CD4-positive, alpha-beta T cell treated with Interleukin-1 beta for 1 hour (primary cell): ENCODE measurements at regions not wholly inside any gene's neighbourhood (a gene's known extent, or its start where the extent isn't known, plus 50 kb on each side); places are given as distances from the start of the nearest gene placed in this dataset.
"Not testable (repeated sequence)": the region's sequence is repeated elsewhere in the genome, so short reads cannot be mapped to it uniquely, and the experiment has no call there.

Experiments
- DNase-seq, 2 donors: peaks; one replicate each; pipeline ENCODE4 v3.0.0-alpha.2; 2020 to 2022

DNA sequence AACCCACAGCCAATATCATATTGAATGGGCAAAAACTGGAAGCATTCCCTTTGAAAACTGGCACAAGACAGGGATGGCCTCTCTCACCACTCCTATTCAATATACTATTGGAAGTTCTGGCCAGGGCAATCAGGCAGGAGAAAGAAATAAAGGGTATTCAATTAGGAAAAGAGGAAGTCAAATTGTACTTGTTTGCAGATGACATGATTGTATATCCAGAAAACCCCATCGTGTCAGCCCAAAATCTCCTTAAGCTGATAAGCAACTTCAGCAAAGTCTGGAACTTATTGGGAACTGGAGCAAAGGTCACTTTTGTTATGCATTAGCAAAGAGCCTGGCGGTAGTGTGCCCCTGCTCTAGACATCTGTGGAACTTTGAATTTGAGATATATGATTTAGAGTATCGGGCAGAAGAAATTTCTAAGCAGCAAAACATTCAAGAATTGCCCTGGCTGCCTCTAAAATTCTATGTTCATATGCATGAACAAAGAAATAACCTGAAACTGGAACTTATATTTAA is 53.4 kb upstream of the PSMA1 start:
- not testable (repeated sequence) for DNase-seq

DNA sequence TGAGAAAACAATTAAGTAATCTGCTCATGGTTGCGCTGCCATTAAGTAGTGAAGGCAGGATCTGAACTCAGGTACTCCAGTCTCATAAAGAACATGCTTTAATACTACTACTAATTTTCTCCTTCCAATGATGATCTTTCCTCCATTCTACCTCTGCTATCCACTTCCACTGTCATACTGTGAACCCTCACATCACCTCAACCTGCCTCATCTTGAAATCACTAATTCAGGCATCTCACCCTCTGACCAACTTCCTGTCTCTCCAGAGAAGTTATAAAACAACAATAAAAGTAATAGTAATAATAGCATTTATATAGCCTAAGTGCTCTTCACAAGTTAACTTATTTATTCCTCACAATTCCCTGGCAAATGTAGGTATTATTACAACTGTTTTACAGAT is 57.1 kb upstream of the PSMA1 start:
- no peak for DNase-seq

DNA sequence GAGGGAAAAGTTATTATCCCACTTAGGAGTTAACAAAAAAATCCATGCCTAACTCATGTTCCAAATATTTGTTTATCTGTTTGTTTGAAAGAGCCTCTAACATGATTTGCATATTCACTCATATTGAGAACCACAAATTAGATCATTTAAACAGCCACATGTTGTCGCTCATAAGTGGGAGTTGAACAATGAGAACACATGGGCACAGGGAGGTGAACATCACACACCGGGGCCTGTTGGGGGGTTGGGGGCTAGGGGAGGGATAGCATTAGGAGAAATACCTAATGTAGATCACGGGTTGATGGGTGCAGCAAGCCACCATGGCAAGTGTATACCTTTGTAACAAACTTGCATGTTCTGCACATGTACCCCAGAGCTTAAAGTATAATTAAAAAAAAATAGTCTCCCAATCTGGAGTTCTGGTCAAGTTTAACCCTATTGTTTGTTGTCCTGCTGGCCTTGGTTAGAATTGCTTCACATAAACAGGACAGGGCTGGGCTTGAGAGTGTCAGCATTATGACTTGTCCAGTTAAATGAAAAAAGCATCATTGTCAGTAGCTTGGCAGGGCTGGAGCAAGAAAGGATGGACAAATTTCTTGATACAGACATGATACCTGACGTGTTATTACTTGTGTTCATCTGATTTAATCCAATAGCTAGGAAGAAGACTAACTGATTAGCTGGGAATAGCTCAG is 57.8 kb upstream of the PSMA1 start:
- DNase-seq: peak; percentile 16 to 40

DNA sequence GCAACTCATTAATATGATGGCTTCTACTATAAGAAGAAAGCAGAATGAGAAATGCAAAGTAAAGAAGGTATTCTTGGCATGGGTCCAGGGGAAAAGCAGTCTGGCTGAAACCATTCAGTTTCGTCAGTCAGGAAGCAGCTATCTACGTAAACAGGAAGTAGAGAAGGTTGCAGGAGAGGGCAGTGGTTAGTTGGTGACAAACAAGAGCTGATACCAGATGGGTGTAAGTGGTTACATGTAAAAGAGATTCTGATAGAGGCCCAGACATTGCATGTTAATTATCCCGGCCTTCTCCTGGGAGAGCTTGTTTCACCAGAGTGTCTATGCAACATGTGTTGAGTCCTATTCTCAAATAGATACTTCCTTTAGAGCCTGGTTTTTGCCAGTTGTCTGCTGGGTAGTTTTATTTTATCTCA is 58.4 kb upstream of the PSMA1 start:
- DNase-seq: peak; percentile 88 to 90

DNA sequence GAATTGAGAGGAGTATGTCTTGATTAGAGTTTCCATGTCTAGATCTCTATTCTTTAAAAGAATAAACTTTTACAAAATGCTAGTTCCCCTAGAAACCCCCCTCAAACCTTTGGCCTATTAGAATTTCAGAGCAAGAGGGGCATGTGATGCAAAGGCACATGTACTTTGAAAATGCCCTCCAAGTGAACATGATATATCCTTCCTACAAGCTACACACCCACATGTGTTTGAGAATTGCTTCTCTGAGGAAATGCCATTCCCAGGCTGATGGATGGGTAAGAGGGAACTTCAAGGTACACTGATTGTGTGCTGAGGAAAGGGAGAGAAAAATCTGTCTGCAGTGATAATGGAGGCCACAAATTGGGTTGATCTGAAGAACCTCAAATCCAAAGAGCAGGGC is 59.5 kb upstream of the PSMA1 start:
- DNase-seq: no peak

DNA sequence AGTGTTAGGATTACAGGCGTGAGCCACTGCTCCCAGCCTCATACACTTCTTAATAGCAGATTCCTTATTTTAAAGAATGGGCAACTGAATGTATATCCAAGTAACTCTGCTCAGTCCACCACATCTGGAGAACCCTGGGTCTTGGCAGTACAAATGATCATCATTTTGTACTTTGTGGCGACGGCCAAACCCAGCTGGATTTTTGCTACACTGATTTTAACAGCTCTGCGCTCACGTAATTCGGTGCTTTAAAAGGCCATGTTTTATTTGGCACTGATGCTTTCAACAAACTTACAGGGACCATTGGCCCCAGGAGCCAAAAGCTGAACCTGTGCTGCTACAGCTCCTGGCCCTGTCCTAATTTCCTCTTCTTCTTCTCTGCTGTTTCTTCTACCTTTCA is 60.8 kb upstream of the PDE3B start:
- no peak for DNase-seq

DNA sequence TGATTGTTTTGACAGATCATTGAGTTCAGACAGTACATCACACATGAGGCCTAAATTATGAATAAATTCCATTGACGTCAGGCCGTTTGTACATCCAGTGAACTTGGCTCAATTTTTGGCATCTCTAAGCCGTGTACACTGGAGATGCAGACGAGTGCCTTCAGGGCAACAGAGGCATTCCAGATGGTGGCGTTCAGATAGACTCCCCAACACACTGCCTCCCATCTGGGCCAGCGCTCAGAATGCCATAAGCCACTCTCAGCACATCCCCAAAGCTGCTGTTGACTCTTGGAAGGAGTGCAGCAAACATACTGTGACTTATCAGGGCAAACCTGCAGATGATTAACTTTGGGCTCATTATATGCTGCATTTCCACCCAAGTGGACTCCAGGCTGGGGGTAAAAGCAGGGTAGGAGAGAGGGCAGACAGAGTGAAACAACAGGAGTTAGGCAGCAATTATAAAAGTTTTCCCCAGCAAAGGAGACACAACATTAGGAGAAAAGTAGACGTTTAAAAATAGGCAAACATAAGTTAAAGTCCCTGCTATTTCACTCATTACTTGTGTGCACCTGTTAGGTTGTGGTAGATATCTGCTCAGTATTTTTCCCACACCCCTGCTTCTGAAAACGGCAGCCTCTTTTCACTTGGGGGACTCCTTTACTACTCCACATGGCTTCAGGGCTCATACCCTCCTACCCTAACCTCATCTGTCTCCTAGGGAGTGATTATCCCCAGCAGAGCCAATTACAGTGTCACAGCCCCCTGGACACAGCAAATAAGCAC is 60.2 kb upstream of the PDE3B start:
- DNase-seq: no peak

DNA sequence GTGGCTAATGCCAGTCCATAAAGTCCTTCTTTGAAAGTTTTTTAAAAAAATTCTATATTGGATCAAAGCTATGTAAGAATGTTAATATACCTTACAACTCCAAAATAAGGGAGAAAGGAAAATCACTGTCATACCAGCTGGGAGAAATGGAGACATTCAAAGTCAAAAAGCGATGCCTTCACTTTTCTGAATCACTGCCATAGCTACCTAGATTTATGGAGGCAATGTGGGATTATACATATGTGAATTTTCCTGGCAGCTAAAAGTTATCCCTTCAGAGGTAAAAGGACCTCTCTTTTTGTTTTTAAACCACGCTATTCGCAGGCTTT is 59.6 kb upstream of the PDE3B start:
- DNase-seq: no peak

DNA sequence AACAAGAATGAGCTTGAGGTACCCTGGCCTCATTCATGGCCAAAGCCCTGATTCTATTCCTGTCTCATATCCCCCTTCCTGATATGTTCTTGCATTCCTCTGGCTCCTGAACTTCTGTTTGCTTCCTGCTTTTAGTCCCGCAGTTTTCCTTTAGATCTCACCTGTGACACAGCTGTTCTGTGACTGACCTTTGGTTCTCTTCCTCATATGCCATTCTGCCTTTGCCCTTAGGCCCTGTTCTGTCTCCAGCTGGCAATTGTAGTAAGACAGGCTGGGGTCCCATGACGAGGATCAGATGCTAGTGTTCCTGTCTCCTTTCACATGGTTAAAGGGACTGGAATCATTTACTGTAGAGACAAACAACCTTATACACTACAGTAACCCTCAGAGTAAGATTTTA is 59.0 kb upstream of the PDE3B start:
- DNase-seq: no peak

DNA sequence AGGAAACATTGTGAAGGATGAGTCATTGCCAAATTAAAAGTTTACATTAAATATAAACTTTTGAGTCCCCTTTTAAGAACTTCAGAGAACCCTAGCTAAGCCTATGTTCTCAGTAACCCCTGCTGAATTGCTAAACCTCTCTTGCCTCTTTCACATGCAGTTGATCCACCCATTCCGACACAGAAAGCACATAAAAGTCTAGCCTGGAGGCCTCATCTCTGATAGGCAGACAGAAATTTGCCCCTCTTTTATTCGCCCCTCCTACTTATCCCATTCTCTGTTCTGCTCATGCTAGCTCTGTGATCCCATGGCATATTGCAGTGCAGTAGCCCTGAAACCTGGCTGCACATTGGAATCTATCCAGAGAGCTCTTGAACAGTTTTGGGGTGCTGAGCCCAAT is 58.2 kb upstream of the PDE3B start:
- no peak for DNase-seq

DNA sequence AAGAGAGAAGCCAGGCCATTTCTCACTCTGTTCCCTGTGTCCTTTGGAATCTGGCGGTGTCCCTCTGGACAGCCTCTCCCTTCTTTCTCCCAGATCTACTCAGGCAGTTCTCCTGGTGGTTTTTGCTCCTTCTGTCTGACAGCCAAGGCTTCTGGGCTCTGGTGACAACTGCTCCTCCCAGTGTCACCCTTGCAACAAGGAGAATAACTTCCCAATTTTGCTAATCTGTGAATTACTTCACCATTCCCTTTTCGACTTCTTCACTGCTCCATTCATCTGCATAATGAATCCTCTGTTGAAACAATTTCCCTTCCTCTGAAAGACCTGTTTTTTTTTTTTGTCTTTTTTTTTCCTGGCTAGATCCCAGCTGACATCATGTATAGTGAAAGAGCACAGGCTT is 56.3 kb upstream of the PDE3B start:
- DNase-seq: no peak

DNA sequence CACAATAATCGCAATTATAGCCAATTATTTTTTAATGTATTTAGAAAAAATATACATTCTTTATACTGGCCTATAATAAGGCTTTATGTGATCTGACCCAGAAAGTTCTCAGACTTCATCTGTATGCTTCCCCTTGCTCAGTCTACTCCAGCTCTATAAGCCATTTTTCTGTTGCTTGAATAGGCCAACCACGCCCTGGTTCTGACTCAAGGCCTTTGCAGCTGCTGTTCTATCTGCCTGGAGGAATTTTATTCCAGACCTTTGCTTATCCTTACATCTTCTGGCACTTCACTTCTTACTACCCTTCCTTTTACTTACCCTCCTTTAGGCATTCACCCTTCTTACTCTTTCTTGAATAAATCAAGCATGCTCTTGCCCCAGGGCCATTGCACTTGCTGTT is 54.9 kb upstream of the PDE3B start:
- DNase-seq: no peak

DNA sequence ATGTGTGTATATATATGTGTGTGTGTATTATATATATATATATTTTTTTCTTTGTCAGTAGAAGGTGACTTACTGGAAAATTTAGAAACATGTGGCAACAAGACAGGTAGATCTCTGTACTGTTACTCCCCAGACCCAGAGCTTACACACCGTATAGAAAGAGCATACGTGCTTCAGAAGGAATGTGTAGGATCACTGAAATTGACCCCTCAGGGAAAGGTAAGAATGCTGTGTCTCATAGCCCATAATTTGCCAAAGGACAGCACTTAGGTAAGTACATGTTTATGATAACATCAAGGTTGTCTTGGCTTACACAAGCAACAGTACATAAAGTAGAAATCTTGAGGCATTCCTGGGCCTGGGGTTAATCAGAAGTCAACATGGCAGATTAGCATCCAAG is 54.2 kb upstream of the PDE3B start:
- DNase-seq: no peak

DNA sequence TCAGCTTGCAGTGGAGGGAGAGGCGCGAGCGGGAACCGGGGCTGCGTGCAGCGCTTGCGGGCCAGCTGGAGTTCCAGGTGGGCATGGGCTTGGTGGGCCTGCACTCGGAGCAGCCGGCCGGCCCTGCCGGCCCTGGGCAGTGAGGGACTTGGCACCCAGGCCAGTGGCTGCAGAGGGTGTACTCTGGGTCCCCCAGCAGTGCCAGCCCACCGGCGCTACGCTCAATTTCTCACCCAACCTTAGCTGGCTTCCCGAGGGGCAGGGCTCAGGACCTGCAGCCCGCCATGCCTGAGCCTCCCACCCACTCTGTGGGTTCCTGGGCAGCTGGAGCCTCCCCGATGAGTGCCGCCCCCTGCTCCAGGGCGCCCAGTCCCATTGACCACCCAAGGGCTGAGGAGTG is 52.6 kb upstream of the PDE3B start:
- not testable (repeated sequence) for DNase-seq

DNA sequence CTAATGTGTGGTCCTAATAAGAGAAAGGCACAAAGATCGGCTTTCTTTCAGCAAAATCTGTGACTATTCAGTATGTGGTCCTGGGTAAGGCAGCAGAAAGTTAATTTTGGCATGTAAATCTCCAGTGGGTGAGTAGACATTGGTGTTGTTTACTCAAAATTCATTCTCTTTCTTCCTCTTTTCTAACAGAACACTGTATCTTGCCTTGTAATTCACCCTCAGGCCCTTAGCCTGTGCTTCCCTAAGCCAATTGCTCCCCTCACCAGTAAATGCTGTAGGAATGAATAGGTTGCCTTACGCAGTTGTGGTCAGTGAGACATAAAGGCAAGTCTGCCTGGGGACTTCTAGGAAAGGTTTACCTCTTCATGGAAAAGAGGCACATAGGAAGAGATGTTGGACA is 49.9 kb upstream of the PDE3B start:
- DNase-seq: no peak
